ENCODE measurements at regions not wholly inside any gene's neighbourhood (a gene's known extent, or its start where the extent isn't known, plus 50 kb on each side); places are given as distances from the start of the nearest gene placed in this dataset.

GRCh38 chr12:28040246-28040645 lies 67.7 kb upstream of the PTHLH start:
- TF ChIP-seq CTCF (IDR thresholded peaks at IDR 0.05) (no peak), POLR2A (IDR thresholded peaks at IDR 0.05) (no peak)
